ENCODE measurements at regions not wholly inside any gene's neighbourhood (a gene's known extent, or its start where the extent isn't known, plus 50 kb on each side); places are given as distances from the start of the nearest gene placed in this dataset.

- ATAC-seq (replicated peaks) = no peak
- no peaks in the 10 kb centered on the region for H3K36me3 Mint-ChIP-seq (ENCODE audit: low read depth)
- H3K27me3 Mint-ChIP-seq = peaks cover 5% of the 10 kb centered on the region
- peaks cover 5% of the 10 kb centered on the region for H3K9me3 Mint-ChIP-seq
- no peak overlapping the region for H3K27ac Mint-ChIP-seq
- no peak overlapping the region for H3K4me3 Mint-ChIP-seq
- no peaks in the 10 kb centered on the region for H3K4me1 Mint-ChIP-seq
Observed at GRCh38 chr18:10278265-10278664, 176.2 kb upstream of the APCDD1 start.

- H3K36me3 Mint-ChIP-seq (ENCODE audit: low read depth) = no peaks in the 10 kb centered on the region
- H3K27ac Mint-ChIP-seq = no peak overlapping the region
- no peaks in the 10 kb centered on the region for H3K4me1 Mint-ChIP-seq
- ATAC-seq (replicated peaks) = no peak
- H3K27me3 Mint-ChIP-seq = peaks cover 8% of the 10 kb centered on the region
- peaks cover 5% of the 10 kb centered on the region for H3K9me3 Mint-ChIP-seq
- H3K4me3 Mint-ChIP-seq = no peak overlapping the region
Observed at GRCh38 chr18:10279471-10279870, 175.0 kb upstream of the APCDD1 start.

GRCh38 chr18:10279905-10280644 is 174.4 kb upstream of the APCDD1 start:
- no peak for ATAC-seq (replicated peaks)
- Mint-ChIP-seq H3K27me3 (peaks cover 8% of the 10 kb centered on the region), H3K36me3 (ENCODE audit: low read depth) (no peaks in the 10 kb centered on the region), H3K4me1 (no peaks in the 10 kb centered on the region), H3K27ac (no peak overlapping the region), H3K9me3 (peaks cover 5% of the 10 kb centered on the region), H3K4me3 (no peak overlapping the region)

- Mint-ChIP-seq H3K36me3 (ENCODE audit: low read depth) (no peaks in the 10 kb centered on the region), H3K4me1 (no peaks in the 10 kb centered on the region), H3K27me3 (peaks cover 3% of the 10 kb centered on the region), H3K9me3 (peaks cover 9% of the 10 kb centered on the region), H3K27ac (no peak overlapping the region), H3K4me3 (no peak overlapping the region)
- ATAC-seq (replicated peaks) = no peak
Observed at GRCh38 chr18:10284540-10285282, 169.7 kb upstream of the APCDD1 start.

- H3K4me3 Mint-ChIP-seq = no peak overlapping the region
- H3K27ac Mint-ChIP-seq = no peak overlapping the region
- H3K9me3 Mint-ChIP-seq = peaks cover 9% of the 10 kb centered on the region
- no peaks in the 10 kb centered on the region for H3K36me3 Mint-ChIP-seq (ENCODE audit: low read depth)
- no peaks in the 10 kb centered on the region for H3K4me1 Mint-ChIP-seq
- H3K27me3 Mint-ChIP-seq = peaks cover 3% of the 10 kb centered on the region
- ATAC-seq (replicated peaks) = no peak
Observed at GRCh38 chr18:10285283-10285640, 169.2 kb upstream of the APCDD1 start.

GRCh38 chr18:10286580-10287150 is 167.8 kb upstream of the APCDD1 start:
- no peak overlapping the region for H3K4me3 Mint-ChIP-seq
- H3K9me3 Mint-ChIP-seq = peaks cover 9% of the 10 kb centered on the region
- H3K36me3 Mint-ChIP-seq (ENCODE audit: low read depth) = no peaks in the 10 kb centered on the region
- no peaks in the 10 kb centered on the region for H3K4me1 Mint-ChIP-seq
- no peak overlapping the region for H3K27ac Mint-ChIP-seq
- ATAC-seq (replicated peaks) = no peak
- peaks cover 3% of the 10 kb centered on the region for H3K27me3 Mint-ChIP-seq

- no peaks in the 10 kb centered on the region for H3K27me3 Mint-ChIP-seq
- peaks cover 9% of the 10 kb centered on the region for H3K9me3 Mint-ChIP-seq
- no peak overlapping the region for H3K27ac Mint-ChIP-seq
- H3K4me1 Mint-ChIP-seq = no peaks in the 10 kb centered on the region
- no peaks in the 10 kb centered on the region for H3K36me3 Mint-ChIP-seq (ENCODE audit: low read depth)
- no peak for ATAC-seq (replicated peaks)
- H3K4me3 Mint-ChIP-seq = no peak overlapping the region
Observed at GRCh38 chr18:10289251-10289650, 165.2 kb upstream of the APCDD1 start.

GRCh38 chr18:10289951-10290637 is 164.3 kb upstream of the APCDD1 start:
- Mint-ChIP-seq H3K4me1 (no peaks in the 10 kb centered on the region), H3K27me3 (no peaks in the 10 kb centered on the region), H3K36me3 (ENCODE audit: low read depth) (no peaks in the 10 kb centered on the region), H3K27ac (no peak overlapping the region), H3K4me3 (no peak overlapping the region), H3K9me3 (peaks cover 9% of the 10 kb centered on the region)
- ATAC-seq (replicated peaks) = no peak

GRCh38 chr18:10290638-10291235 is 163.7 kb upstream of the APCDD1 start:
- no peak for ATAC-seq (replicated peaks)
- no peak overlapping the region for H3K4me3 Mint-ChIP-seq
- H3K4me1 Mint-ChIP-seq = no peaks in the 10 kb centered on the region
- H3K36me3 Mint-ChIP-seq (ENCODE audit: low read depth) = no peaks in the 10 kb centered on the region
- no peaks in the 10 kb centered on the region for H3K27me3 Mint-ChIP-seq
- peaks cover 9% of the 10 kb centered on the region for H3K9me3 Mint-ChIP-seq
- H3K27ac Mint-ChIP-seq = no peak overlapping the region

- Mint-ChIP-seq H3K36me3 (ENCODE audit: low read depth) (no peaks in the 10 kb centered on the region), H3K4me1 (no peaks in the 10 kb centered on the region), H3K9me3 (peaks cover 9% of the 10 kb centered on the region), H3K27ac (no peak overlapping the region), H3K27me3 (no peaks in the 10 kb centered on the region), H3K4me3 (no peak overlapping the region)
- ATAC-seq (replicated peaks) = no peak
Observed at GRCh38 chr18:10291568-10291981, 162.9 kb upstream of the APCDD1 start.

GRCh38 chr18:10293966-10294365 is 160.5 kb upstream of the APCDD1 start:
- peaks cover under 1% of the 10 kb centered on the region for H3K9me3 Mint-ChIP-seq
- peaks cover 3% of the 10 kb centered on the region for H3K27me3 Mint-ChIP-seq
- H3K36me3 Mint-ChIP-seq (ENCODE audit: low read depth) = no peaks in the 10 kb centered on the region
- ATAC-seq (replicated peaks) = no peak
- H3K4me3 Mint-ChIP-seq = no peak overlapping the region
- H3K27ac Mint-ChIP-seq = no peak overlapping the region
- no peaks in the 10 kb centered on the region for H3K4me1 Mint-ChIP-seq

GRCh38 chr18:10295751-10296150 is 158.7 kb upstream of the APCDD1 start:
- Mint-ChIP-seq H3K4me1 (no peaks in the 10 kb centered on the region), H3K27me3 (peaks cover 4% of the 10 kb centered on the region), H3K9me3 (no peaks in the 10 kb centered on the region), H3K4me3 (no peak overlapping the region), H3K27ac (no peak overlapping the region), H3K36me3 (ENCODE audit: low read depth) (no peaks in the 10 kb centered on the region)
- ATAC-seq (replicated peaks) = no peak

- Mint-ChIP-seq H3K36me3 (ENCODE audit: low read depth) (no peaks in the 10 kb centered on the region), H3K4me3 (no peak overlapping the region), H3K27ac (no peak overlapping the region), H3K9me3 (no peaks in the 10 kb centered on the region), H3K4me1 (no peaks in the 10 kb centered on the region), H3K27me3 (peaks cover 4% of the 10 kb centered on the region)
- ATAC-seq (replicated peaks) = no peak
Observed at GRCh38 chr18:10296491-10296890, 157.9 kb upstream of the APCDD1 start.

- Mint-ChIP-seq H3K4me1 (no peaks in the 10 kb centered on the region), H3K36me3 (ENCODE audit: low read depth) (no peaks in the 10 kb centered on the region), H3K27me3 (peaks cover 4% of the 10 kb centered on the region), H3K9me3 (no peaks in the 10 kb centered on the region), H3K27ac (no peak overlapping the region), H3K4me3 (no peak overlapping the region)
- no peak for ATAC-seq (replicated peaks)
Observed at GRCh38 chr18:10297086-10297485, 157.3 kb upstream of the APCDD1 start.
